ENCODE measurements at regions not wholly inside any gene's neighbourhood (a gene's known extent, or its start where the extent isn't known, plus 50 kb on each side); places are given as distances from the start of the nearest gene placed in this dataset.
"Not testable (repeated sequence)": the region's sequence is repeated elsewhere in the genome, so short reads cannot be mapped to it uniquely, and the experiment has no call there.

DNA sequence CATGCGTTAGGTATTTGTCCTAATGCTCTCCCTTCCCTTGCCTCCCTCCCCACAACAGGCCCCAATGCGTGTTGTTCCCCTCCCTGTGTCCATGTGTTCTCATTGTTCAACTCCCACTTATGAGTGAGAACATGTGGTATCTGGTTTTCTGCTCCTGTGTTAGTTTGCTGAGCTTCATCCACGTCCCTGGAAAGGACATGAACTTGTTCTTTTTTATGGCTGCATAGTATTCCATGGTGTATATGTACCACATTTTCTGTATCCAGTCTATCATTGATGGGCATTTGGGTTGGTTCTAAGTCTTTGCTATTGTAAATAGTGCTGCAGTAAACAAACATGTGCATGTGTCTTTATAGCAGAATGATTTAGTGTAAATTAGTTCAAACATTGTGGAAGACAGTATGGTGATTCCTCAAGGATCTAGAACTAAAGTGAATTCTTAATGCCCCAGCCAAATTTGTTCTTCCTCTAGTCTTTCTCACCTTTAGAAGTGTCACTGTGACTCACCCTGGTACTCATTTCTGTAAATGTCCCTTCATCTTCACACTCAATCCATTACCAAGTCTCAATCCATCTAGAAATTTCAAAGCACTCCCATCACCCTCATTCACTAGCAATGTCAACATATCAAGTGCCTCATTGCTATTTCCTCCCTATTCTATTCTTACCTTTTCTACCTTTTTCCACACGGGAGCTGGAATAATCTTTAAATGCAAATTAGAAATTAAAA lies 123.9 kb downstream of the MREG start:
- H3K4me1 ChIP-seq (ENCODE audit: control insufficient read depth, insufficient read depth, low read length); DNase-seq; H3K27ac ChIP-seq (ENCODE audit: low read length); H3K27me3 ChIP-seq (ENCODE audit: control insufficient read depth, insufficient read depth); H3K4me3 ChIP-seq (ENCODE audit: low read length); intact Hi-C loops (cut with DNase I); ATAC-seq; H3K9me3 ChIP-seq (ENCODE audit: control insufficient read depth, low read length): not testable (repeated sequence)
- 88% methylated on average over 4 of the region's 4 CpGs for WGBS

DNA sequence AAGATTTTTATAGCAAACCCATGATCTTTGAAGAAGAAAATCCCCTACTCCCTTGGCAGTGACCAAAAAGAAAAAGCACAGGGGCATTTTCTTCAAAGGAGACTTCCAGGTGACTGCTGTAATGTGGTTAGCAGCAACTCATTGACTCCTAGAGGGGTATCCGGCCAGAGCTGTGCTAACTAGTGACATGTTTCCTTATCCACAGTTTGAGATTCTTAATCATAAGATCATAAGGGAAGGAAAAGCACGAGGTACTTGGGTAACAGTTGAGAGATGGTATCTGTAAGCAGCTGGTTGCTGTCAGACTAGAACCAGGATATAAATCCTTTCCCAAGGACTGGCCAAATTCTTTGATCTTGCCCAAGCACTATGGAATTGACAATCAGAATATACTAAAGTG lies 124.7 kb downstream of the MREG start:
- Histone ChIP-seq H3K4me1 (ENCODE audit: control insufficient read depth, insufficient read depth, low read length) (no peaks in the 10 kb centered on the region), H3K27ac (ENCODE audit: low read length) (no peak overlapping the region)
- 34% methylated on average over 2 of the region's 2 CpGs for WGBS

DNA sequence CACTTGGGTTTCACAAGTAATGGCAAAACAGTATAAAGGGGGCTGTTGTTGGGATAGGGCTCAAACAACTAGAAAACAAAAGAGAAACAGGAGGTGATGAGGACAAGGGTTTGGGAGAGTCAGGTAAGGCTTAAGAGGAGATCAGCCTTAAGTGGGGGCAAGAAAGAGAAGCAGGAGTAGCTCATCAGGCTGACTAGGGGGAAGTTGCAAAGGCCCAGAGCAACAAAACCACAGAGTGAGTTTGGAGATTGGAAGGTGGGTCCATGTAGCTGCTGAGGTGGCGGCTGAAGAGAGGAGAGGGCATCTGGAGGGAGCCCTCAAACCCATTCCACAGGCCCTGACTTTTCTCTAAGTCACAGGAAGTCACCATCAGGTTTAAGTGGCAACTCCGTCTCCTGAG lies 126.0 kb downstream of the MREG start:
- intact Hi-C loops (cut with DNase I) = no loop called here
- no peaks in the 10 kb centered on the region for H3K27me3 ChIP-seq (ENCODE audit: control insufficient read depth, insufficient read depth)
- 46% methylated on average over 2 of the region's 2 CpGs for WGBS
- DNase-seq (no peak), ATAC-seq (no peak)
- no peaks in the 10 kb centered on the region for H3K9me3 ChIP-seq (ENCODE audit: control insufficient read depth, low read length)
- H3K27ac ChIP-seq (ENCODE audit: low read length) = no peak overlapping the region
- no peaks in the 10 kb centered on the region for H3K4me1 ChIP-seq (ENCODE audit: control insufficient read depth, insufficient read depth, low read length)
- H3K4me3 ChIP-seq (ENCODE audit: low read length) = no peak overlapping the region

More for the DNA sequence above, 124.7 kb downstream of the MREG start:
- DNase-seq (no peak), ATAC-seq (no peak)
- no peak overlapping the region for H3K4me3 ChIP-seq (ENCODE audit: low read length)
- no peaks in the 10 kb centered on the region for H3K9me3 ChIP-seq (ENCODE audit: control insufficient read depth, low read length)
- H3K27me3 ChIP-seq (ENCODE audit: control insufficient read depth, insufficient read depth) = no peaks in the 10 kb centered on the region
- intact Hi-C loops (cut with DNase I) = no loop called here

DNA sequence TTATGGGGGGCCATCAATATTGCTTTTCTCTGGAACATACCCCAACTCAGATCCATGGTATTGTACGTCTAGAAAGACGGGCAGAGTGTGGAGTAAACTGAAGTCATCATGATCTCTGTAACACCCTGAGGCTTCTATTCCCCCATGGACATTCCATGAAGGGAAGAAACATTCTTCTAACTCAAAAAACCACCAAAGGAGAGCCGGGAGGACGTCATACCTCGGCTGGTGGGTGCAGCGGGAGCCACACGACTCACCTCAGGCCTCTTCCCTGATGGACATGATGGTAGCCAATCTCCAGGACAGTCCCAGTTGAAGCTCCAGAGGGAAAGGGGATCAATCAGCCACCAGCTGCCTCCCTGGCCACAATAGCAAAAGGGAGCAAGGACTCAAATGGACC lies 127.3 kb downstream of the MREG start:
- intact Hi-C loops (cut with DNase I) = no loop called here
- no peak for ATAC-seq

DNA sequence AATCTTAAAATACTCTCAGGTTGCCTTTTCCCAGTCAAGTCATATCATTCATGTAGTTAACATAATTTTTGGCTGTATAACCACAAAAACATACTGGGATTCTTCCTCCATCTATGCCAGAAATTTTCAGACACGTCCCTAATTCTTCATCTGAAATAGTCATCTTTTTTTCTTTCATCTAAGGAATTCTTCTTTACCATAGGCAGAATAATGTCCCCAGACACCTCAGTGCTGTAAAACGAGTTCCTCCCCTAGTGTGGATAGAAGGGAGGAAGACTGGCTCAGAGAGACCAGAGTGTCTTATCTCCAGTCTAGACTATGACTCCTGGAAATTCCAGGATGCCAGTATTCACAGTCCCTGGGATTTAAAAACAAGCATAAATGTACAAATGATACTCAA lies 127.8 kb downstream of the MREG start:
- no peaks in the 10 kb centered on the region for H3K4me1 ChIP-seq (ENCODE audit: control insufficient read depth, insufficient read depth, low read length)
- 29% methylated on average over 2 of the region's 2 CpGs for WGBS
- ATAC-seq (no peak), DNase-seq (no peak)
- H3K27me3 ChIP-seq (ENCODE audit: control insufficient read depth, insufficient read depth) = no peaks in the 10 kb centered on the region
- H3K4me3 ChIP-seq (ENCODE audit: low read length) = no peak overlapping the region
- H3K27ac ChIP-seq (ENCODE audit: low read length) = no peak overlapping the region
- intact Hi-C loops (cut with DNase I) = no loop called here
- H3K9me3 ChIP-seq (ENCODE audit: control insufficient read depth, low read length) = no peaks in the 10 kb centered on the region

More for the DNA sequence above, 127.3 kb downstream of the MREG start:
- DNase-seq = no peak
- H3K4me1 ChIP-seq (ENCODE audit: control insufficient read depth, insufficient read depth, low read length) = no peaks in the 10 kb centered on the region
- no peak overlapping the region for H3K4me3 ChIP-seq (ENCODE audit: low read length)
- no peaks in the 10 kb centered on the region for H3K9me3 ChIP-seq (ENCODE audit: control insufficient read depth, low read length)
- 95% methylated on average over 7 of the region's 7 CpGs for WGBS
- no peaks in the 10 kb centered on the region for H3K27me3 ChIP-seq (ENCODE audit: control insufficient read depth, insufficient read depth)
- H3K27ac ChIP-seq (ENCODE audit: low read length) = no peak overlapping the region

DNA sequence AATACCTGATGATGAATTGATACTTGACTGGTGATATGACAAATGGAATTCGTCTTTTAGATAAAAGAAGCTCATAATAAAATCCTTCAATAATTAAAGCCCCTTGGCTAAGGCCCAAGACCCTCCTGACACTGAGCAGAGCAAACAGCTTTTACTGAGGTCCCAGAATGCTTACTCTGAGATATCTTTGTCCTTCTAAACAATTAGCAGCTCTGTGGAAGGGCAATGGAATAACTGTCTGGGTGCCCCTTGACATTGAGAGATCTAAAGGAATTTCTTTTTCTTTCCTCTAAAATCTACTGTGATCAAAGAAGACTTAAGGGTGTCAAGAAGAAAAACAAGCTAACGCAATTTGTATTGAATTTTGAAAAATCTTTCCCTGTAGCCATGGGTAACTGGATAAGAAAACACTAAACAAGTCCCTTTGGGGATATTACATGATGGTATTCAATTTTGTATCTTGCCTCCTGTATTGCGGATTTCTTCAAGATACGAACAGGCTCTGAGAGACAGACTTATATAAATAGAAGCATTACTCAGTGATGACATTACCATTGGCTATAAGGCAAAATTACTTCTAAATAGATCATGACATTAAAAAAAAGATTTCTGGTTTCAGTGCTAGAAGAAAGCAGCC lies 128.8 kb downstream of the MREG start:
- no peaks in the 10 kb centered on the region for H3K9me3 ChIP-seq (ENCODE audit: control insufficient read depth, low read length)
- intact Hi-C loops (cut with DNase I) = no loop called here
- H3K27me3 ChIP-seq (ENCODE audit: control insufficient read depth, insufficient read depth) = no peaks in the 10 kb centered on the region
- no peak overlapping the region for H3K4me3 ChIP-seq (ENCODE audit: low read length)
- ATAC-seq (no peak), DNase-seq (no peak)
- H3K27ac ChIP-seq (ENCODE audit: low read length) = no peak overlapping the region
- no peaks in the 10 kb centered on the region for H3K4me1 ChIP-seq (ENCODE audit: control insufficient read depth, insufficient read depth, low read length)
- WGBS = 53% methylated on average over 4 of the region's 4 CpGs

DNA sequence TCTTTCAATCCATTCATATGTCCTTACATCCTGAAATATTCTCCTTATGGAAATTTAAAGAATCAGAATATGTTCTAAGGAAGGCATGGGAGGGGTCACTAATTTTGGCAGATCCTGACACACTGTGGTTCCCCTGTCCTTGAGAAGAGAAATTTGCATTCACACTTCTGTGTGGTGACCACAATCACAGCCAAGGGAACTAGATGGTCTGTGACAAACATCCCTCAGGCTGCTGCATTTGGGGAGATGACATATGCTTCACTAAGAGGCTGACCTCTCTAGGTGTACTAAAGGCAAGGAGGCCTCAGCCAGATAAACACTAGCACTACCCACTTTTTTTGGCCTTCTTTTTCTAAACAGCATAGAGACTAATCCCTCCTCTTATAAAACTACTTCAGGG lies 129.6 kb downstream of the MREG start:
- DNase-seq (no peak), ATAC-seq (no peak)
- H3K4me3 ChIP-seq (ENCODE audit: low read length) = no peak overlapping the region
- no peaks in the 10 kb centered on the region for H3K27me3 ChIP-seq (ENCODE audit: control insufficient read depth, insufficient read depth)
- H3K4me1 ChIP-seq (ENCODE audit: control insufficient read depth, insufficient read depth, low read length) = no peaks in the 10 kb centered on the region
- H3K9me3 ChIP-seq (ENCODE audit: control insufficient read depth, low read length) = no peaks in the 10 kb centered on the region
- no peak overlapping the region for H3K27ac ChIP-seq (ENCODE audit: low read length)
- intact Hi-C loops (cut with DNase I) = no loop called here

DNA sequence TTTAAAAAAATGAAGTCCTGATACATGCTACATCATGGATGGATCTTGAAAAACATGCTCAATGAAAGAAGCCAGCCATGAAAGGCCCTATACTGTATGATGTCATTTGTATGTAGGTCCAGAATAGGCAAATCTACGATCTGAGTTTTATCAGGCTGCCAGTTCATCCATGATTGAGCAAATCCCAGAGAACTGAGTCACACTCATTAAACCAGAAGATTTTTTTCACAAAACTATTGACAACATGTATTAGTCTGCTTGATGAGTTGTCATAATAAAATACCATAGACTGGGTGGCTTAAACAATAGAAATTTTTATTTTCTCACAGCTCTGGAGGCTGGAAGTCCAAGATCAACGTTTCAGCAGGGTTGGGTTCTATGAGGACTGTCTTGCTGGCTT lies 130.7 kb downstream of the MREG start:
- no peak overlapping the region for H3K4me3 ChIP-seq (ENCODE audit: low read length)
- no peaks in the 10 kb centered on the region for H3K9me3 ChIP-seq (ENCODE audit: control insufficient read depth, low read length)
- intact Hi-C loops (cut with DNase I) = no loop called here
- DNase-seq (no peak), ATAC-seq (no peak)
- H3K27ac ChIP-seq (ENCODE audit: low read length) = no peak overlapping the region
- H3K4me1 ChIP-seq (ENCODE audit: control insufficient read depth, insufficient read depth, low read length) = no peaks in the 10 kb centered on the region
- WGBS = 72% methylated on average over 2 of the region's 2 CpGs
- H3K27me3 ChIP-seq (ENCODE audit: control insufficient read depth, insufficient read depth) = no peaks in the 10 kb centered on the region

DNA sequence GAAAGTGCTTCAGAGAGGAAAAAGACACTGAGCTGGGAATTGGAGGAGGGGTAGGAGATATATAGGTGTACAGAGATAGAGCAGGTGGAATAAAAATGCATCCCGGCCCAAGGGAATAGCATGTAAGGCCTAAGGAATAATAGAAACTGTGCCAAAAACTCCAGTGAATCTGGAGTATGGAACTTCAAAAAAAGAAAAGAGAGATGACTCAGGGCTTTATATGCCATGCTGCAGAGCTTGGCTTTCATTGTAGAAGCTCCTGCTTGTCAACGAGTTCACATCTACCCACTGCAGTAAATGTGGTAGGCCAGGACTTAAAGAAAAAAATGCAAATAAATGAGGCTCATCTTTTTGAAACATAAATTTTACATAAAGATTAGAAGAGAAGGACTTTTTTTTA lies 131.8 kb downstream of the MREG start:
- Histone ChIP-seq H3K27ac (ENCODE audit: low read length) (no peak overlapping the region), H3K27me3 (ENCODE audit: control insufficient read depth, insufficient read depth) (no peaks in the 10 kb centered on the region), H3K4me1 (ENCODE audit: control insufficient read depth, insufficient read depth, low read length) (no peaks in the 10 kb centered on the region), H3K4me3 (ENCODE audit: low read length) (no peak overlapping the region), H3K9me3 (ENCODE audit: control insufficient read depth, low read length) (no peaks in the 10 kb centered on the region)
- intact Hi-C loops (cut with DNase I) = no loop called here
- 86% methylated on average over 2 of the region's 2 CpGs for WGBS
- DNase-seq = no peak
- ATAC-seq = no peak

DNA sequence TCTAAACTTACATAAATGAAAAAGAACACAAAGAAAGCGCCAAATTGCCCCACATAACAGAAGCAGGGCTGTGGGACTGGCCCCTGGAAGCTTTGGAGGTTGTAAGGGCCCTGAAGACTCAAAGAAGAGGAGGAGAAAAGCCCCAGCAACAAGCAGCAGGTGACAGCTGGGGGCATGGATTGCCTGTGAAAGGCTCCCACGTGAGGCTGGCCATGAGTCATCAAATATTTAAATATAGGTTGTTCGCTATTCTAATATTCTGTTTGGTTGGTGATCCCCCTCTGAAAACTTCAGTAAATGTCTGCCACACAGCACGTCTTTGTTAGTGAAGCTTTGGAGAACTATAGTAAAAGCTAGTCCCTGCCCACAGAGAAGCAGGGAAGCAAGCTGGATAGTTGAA lies 132.4 kb downstream of the MREG start:
- Histone ChIP-seq H3K27me3 (ENCODE audit: control insufficient read depth, insufficient read depth) (no peaks in the 10 kb centered on the region), H3K4me3 (ENCODE audit: low read length) (no peak overlapping the region), H3K9me3 (ENCODE audit: control insufficient read depth, low read length) (no peaks in the 10 kb centered on the region), H3K27ac (ENCODE audit: low read length) (no peak overlapping the region), H3K4me1 (ENCODE audit: control insufficient read depth, insufficient read depth, low read length) (no peaks in the 10 kb centered on the region)
- DNase-seq = no peak
- intact Hi-C loops (cut with DNase I) = no loop called here
- no peak for ATAC-seq
- 85% methylated on average over 4 of the region's 4 CpGs for WGBS

DNA sequence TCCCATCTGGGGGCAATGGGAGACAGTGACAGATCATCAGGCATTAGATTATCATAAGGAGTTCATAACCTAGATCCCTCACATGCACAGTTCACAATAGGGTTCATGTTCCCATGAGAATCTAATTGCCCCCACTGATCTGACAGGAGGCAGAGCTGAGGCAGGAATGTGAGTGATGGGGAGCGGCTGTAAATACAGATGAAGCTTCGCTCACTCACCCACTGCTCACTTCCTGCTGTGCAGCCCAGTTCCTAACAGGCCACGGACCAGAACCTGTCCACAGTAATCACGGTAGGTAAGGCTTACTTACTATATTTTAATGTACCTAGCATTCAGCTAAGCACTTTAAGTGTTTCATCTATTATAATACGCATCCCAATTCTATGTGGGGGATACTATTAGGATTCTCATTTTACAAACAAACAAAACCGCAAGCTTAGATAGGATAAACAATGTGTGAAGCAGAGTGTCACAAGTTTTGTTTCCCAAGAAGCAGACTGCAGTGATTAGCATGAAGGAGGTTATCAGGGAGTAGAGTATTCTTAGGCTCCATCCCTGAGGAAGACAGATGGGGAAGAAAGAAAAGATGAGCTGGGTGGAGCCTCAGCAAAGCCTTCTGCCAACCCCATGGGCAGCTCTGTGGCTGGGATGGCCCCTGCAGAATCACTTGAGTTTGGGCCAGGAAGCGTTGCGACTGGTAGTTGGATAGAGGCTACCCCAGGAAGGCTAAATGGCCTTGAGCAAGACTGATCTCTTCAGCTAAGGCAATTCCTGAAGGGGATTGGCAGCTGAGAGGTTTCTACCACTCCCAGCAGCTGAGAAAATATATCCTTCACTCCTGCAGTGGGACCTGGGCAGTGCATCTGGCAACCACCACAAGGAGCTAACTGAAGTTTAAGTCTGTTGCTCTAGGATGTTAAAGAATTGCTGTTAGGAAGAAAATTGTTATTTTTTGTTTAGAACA lies 133.1 kb downstream of the MREG start:
- Histone ChIP-seq H3K4me3 (ENCODE audit: low read length) (no peak overlapping the region), H3K9me3 (ENCODE audit: control insufficient read depth, low read length) (no peaks in the 10 kb centered on the region), H3K4me1 (ENCODE audit: control insufficient read depth, insufficient read depth, low read length) (no peaks in the 10 kb centered on the region), H3K27me3 (ENCODE audit: control insufficient read depth, insufficient read depth) (no peaks in the 10 kb centered on the region), H3K27ac (ENCODE audit: low read length) (no peak overlapping the region)
- intact Hi-C loops (cut with DNase I) = no loop called here
- no peak for DNase-seq
- WGBS = 90% methylated on average over 8 of the region's 8 CpGs
- ATAC-seq = no peak
